ENCODE measurements at regions not wholly inside any gene's neighbourhood (a gene's known extent, or its start where the extent isn't known, plus 50 kb on each side); places are given as distances from the start of the nearest gene placed in this dataset.

DNA sequence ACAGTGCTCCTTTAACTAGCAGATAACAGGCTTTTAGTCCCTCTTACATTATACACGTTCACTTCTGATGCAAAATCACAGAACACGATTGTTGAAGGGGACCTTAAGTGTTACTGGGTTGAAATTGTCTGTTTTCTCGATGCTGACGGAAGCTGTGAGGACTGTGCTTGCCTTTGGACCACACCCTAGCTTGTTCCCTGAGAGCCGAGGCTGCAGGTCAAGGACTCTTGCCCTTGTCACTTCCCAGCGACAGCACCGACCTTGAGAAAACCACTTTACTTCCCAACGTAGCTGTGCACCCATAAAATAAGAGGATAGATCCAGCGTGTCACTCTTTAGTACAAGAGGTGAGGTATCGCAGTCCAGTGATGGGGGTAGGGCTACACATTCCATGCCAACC, 701.0 kb downstream of the DCDC2C start:
- no peak for DNase-seq

DNA sequence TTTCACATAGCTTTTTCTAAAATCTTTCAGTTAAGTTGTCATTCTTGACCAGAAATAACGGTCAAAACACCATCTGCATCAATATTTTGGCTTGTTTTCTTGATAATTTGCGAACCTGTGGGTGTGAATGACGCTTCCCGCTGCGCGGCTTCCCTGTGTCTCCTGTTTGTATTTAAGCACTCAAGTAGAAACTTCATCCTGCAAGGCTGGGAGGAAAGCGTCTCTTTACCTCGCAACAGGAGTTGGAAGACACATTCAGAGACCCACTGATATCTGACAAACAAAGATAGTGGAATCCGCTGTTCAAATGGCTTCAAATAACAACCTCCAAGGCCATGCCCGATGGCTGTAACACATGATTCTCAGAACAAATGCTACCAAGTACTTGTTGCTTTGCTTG, 704.9 kb downstream of the DCDC2C start:
- no peak for DNase-seq

DNA sequence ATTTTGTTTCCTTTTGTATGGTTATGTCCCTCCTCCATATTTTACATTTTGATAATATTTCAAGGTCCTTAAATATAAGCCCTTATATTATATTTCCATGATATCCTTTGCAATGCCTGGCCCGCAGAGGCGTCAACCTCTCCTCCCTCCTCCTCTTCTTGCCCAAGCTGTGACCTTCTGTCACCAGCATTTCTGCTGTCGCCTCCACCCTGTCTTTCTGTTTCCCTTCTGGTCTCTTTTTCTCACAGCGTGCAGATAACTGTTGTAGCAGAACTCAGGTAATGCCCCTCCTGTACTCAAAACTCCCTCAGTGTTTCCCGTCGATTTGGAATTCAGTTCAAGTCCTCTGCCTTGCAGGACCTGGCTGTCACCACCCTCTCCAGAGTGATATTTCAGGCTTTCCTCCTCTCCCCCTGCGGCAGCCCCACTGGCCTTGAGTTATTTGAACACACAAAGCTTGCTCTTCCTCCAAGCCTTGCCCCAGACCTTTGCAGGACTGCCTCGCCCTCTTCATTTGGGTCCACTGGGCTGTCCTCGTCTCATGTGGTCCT, 709.3 kb downstream of the DCDC2C start:
- no peak for DNase-seq

DNA sequence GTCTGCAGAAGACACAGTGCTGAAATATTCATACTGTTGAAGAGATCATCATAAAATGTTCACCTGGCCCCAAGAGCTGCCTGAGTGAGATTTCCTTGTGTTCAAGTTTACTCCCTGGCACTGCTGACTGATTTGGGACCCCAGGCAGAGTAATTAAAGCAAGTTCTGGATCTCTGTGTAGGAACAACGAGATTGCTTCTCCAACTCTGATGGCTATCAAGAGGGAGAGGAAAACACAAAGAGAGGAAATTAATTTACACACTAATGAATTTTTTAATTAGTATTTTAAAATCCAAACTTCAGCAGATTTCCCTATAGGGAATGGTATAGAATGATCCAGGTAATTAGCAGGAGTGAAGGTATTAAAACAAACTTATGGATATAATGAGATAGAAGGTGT, 711.8 kb downstream of the DCDC2C start:
- no peak for DNase-seq

DNA sequence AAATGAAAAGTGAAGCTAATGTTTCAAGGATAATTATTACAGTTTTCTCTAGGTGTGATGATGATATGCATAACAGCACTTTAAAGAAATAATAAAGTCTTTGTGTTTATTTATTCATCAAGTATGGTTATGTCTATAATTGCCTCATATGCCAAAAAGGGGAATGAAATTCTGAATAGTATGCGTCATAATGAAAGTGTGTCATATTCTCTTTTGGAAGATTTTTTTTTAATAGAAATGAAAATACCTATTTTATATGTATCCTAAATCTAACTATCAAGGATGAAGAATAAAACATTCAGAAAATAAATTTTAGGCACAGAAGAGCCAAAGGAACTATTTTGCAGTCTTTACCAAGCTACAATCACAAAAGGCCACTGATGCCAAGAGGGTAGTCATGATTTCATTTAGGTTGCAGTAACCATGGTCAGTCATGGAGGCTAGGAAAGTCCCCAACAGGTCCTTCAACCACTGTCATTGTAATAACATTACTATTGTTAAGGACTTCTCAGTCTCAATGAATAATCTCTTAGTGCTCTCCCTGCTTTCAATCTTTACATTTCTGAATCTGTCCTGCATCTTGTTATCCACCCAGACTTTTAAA, 712.5 kb downstream of the DCDC2C start:
- DNase-seq: no peak

DNA sequence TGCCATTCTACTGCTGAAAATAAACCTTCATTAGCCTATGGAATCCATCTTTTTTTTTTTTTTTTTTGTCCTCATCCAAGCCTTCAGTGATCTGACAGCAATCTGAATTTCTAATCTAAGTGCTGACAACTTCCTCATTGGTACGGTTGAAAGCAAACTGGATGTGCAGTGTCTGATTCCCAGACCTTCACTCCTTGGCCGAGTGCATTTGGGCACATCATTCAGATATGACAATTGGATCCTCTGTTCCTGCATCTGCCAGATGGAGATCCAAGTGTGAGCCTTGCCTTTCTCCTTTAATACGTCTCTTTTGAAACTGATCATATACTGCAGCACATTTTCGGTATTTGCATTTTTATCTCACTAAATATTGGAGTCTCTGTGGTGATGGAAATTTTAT, 713.1 kb downstream of the DCDC2C start:
- DNase-seq: no peak

DNA sequence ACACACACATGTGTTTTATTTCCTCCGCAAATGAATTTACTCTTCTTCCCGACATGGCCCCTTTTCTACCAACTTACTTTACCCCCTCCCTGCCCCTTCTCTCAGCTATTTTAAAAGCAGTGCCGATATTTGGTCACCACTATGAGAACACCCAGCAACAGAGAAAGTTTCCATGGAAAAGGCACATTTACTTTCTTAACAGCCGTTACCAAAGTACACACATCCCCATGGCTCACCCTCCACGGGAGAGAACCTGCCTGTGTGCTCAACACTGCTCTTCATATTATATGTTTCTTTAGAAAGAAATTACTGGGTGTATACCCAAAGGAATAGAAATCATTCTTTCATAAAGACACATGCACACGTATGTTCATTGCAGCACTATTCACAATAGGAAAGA, 714.4 kb downstream of the DCDC2C start:
- no peak for DNase-seq

DNA sequence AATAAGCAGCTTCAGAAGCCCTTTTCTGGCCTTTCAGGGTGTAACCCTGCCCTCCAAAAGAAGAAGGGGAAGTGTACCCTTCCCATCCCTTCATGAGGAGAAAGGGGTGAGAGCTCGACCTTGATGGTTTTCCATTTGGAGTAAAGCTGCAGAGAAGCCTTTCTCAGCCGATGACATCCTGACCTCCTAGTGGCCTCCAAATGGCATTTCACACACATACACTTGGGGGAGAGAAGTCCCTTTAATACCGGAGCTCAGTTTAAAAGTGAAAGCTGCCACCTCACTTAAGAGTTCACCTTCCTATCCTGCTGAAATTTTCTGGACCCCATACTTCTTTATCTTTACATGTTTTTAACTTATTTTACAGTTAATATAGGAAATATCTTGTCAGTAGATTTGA, 716.7 kb downstream of the DCDC2C start:
- no peak for DNase-seq

DNA sequence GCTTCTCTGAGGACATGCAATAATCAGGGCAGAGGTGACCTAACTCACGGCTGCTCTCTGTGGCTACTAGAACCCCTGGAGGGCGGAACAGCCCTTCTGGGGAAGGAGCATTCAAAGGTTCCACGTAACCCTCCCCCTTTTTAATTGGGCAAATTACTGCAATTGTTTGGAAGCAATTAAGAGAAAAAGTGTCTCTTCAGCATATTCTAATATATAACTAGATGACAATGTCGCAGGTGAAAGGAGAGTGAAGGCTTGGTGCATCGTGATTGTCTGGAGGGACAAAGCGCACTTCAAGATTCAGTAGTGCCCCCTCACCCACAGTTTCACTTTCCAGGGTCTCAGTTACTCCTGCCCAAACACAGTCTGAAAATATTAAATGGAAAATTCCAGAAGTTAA, 720.8 kb downstream of the DCDC2C start:
- DNase-seq: no peak

DNA sequence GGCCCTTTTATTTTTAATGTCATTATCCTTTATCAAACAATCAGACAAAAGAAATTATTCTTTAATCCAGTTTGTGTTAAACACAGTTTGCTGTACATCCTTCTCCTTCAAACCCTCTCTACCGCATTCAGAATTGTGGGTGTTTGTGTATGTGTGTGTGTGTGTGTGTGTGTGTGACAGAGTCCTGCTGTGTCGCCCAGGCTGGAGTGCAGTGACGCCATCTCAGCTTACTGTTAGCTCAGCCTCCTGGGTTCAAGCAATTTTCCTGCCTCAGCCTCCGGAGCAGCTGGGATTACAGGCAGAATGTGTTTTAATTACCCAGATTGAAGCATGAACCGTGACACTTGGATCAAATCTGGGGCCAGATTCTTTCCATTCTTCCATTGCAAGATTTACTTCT, 723.7 kb downstream of the DCDC2C start:
- no peak for DNase-seq

DNA sequence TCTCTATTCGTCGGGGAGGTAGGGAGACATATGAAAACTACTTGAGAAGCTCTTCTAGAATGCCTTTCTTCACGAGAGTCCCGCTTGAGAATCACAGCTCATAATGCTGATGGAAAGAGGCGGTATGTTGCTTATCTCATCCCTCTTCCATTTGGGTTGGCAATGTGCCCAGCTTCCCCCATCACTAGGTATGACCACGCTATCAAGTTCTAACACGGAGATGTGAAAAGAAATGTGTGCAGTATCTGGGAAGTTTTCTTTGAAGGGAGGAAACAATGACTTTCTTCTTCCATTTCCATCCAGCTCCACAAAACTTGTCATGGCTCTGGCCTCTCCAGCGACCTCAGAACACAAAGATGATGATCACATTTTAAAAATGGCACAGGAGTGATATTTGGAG, 742.4 kb downstream of the DCDC2C start:
- DNase-seq: no peak

DNA sequence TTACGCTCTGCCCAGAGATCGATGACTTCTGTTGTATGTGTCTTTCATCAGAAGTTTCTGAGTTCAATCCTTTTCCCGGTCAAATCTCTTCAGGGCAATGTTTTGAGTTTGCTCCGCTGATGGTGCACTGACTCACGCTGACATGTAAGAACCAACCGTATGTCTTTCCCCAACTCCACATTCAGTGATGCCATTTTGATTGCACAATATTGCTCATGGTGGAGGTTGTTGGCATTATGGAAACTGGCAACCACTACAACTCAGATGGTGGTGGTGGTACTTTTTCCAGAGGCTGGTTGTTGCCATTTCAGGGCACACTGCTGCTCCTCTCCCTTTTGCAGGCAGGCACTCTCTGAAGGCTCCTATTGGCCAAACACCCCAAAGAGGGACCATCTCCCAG, 751.5 kb downstream of the DCDC2C start:
- no peak for DNase-seq

DNA sequence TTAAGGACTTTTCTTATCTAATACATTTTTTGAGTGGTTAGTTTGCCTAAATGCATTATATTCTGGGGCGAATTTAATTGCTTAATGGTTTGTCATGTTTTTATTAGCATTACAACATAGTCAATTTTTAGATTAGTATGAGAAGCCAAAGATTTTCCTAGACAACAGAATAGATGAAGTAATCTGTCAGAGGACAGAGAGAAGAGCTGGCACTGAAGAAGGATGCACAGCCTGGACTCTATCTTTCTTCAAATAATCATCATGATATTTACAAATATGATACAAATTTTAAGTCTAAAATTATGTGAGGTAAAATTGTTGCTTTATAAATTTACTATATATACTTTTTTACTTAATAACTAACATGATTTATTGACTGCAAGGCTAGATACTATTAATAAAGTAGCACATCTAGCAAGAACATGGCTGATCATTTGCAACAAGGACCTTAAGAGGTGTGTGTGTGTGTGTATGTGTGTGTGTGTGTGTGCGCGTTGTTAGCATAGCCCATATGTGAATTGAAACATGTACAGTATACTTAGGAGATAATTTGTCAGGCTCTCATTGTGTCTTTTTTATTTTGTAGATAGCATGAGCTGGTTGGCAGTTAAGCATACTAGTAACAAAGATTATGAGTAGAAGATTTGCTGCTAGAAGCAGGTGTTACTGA, 752.2 kb downstream of the DCDC2C start:
- DNase-seq: no peak

DNA sequence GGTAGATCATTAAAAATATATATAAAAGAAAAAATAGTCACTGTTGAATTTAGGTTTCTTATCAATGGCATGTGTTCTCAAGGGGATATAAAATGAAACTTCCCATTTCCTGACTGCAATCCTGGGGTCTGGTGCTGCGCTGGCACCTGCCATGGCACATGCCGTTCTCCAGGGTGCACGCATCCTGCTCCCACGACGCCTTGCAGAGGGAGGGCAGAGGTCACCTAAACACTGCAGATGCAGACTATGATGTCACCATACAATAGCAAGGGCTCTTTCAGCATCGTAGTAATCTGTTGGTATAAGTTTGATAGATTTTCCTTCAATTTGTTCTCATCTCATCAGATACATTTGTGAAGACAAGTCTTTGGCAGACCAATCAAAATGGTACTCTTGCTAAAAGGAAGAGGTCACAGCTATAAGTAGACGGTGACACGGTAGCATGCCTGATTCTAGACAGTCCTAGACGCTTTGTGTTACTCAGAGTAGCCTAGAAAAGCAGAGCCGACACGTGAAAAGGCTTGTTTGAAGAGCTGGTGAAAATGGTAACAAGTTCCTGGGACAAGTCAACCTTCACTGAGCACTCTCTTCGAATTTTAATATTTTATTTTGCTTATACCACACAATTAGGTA, 761.4 kb downstream of the DCDC2C start:
- DNase-seq: no peak

DNA sequence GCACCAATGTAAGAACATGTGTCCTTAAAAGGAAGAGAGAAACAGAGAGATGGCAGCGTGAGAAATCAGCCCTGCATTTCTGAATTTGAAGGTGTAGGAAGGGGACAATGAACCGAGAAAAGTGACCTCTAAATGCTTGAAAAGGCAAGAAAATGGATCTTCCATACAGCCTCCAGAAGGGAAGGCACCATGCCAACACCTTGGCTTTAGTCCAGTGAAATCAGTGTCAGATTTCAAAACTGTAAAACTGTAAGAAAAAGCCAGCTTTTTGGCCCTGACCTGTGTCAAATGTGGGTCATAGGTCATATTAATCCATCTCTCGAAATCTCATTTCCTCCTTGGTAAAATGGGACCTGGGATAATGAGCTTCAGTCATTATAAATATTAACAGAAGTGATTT, 762.3 kb downstream of the DCDC2C start:
- DNase-seq: no peak

DNA sequence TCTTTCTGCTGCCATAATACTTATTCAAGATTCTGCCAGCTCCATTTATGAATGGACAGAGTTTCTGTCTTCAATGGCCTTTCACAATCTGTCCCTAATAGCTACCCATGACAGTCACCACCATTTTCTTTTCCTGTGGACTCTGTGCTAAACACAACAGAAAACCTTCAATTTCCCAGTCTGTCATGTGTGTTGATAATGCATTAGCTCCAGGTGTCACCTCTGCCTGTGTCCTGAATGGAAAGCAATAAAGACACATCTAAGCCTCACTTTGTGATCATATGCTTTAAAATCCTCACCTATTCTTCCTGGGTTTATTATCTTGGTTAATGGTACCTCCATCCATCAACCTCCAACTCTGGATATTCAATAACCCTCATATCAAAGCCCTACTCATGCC, 772.2 kb downstream of the DCDC2C start:
- DNase-seq: no peak

DNA sequence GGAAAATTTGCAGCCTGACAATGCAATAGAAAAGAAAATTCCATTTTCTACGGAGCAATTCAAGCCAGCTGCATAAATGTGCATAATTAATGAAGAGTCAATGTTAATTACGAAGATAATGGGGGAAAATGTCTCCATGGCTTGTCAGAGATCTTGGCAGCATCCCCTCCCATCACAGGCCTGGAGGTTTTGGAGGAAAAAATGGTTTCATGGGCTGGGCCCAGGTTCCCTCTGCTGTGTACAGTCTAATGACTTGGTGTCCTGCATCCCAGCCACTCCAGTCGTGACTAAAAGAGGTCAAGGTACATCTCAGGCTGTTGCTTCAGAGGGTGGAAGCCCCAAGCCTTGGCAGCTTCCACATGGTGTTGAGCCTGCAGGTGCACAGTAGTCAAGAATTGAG, 779.7 kb downstream of the DCDC2C start:
- no peak for DNase-seq

DNA sequence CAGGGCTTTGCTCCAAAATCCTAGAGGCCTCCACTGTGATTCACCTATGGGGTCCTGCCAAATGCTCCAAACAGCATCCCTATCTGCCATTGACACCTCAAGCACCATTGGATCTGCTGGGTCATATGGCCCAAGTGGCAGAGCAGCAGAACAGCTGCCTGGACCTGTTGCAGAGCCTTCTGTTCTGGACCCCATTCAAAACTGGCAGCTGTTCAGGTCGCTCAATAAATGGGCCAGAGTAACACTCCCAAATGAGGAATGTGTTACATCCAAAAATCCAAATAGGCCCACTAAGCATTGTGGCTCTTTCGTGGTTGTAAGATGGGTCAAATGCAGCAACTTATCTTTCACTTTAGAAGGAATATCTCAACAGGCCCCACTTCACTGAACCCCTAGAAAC, 783.6 kb downstream of the DCDC2C start:
- no peak for DNase-seq

DNA sequence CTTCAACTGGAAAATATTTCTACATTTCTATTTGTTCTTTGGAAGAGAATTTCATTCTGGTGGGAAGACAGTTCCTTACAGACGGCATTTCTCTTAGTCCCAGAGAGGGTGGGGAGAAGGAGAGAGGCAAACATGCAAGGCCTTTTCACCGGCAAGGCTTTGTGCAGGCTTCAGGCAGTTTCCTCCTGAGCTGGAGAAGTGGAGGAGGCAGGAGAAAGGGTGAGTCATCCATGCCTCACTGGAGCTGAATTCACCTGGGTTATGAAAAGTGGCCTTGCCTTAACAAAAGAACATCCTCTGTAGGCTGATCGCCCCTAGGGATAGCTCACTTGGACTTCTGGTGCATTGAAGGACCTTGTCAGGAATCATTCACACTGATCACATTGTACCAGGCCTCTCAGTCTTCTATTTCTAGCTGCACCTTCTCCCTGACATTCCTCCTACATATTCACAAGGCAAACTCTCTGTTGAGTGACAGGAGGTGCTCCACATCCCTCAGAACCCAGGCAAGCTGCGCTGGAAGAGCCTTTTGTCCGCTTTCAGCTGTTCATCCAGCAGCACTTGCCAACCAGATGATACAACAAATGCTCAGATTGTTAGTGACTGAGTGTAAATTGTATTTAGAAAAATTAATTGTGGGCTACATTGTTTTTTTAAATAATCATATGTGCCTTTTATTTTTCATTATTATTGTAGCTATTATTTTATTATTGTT, 796.1 kb downstream of the DCDC2C start:
- no peak for DNase-seq

DNA sequence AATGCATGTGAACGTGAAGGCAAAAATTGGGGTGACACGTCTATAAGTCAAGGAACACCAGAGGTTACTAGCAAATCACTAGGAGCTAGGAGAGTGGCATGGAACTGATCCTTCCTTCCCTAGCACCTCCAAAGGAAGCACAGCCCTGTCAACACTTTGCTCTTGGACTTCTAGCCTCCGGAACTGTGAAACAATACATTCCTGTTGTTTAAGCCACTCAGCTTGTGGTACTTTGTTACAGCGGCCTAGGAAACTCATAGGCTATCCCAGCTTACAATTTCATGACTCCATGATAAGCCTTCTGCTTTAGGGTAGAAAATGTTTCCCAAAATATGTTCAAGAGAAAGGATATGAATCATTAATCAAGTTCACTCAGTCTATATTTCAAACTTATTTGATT, 798.1 kb downstream of the DCDC2C start:
- no peak for DNase-seq

DNA sequence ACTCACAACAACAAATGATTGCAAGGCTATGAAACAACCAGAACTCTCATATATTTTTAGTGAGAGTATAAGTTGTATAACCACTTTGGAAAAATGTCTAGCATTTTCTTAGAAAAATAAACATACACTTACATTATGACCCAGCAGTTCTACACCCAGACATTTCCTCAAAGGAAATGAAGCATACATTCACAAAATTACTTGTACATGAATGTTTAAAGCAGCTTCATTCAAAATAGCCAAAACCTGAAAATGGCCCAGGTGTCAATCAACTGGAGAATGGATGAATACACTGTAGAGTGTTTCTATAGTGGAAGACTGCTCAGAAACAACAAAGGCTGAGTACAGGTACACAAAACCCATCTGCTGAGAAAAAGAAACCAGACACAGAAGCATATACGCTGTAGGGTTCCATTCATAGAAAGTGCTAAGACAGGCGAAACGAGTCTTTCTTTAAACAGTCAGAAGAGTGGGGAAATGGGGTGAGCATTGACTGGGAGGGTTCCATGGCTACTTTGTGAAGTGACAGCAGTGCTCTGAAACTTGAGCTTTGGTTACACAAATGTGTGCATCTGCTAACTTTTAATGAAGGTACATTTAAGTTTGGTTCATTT, 799.0 kb downstream of the DCDC2C start:
- no peak for DNase-seq

DNA sequence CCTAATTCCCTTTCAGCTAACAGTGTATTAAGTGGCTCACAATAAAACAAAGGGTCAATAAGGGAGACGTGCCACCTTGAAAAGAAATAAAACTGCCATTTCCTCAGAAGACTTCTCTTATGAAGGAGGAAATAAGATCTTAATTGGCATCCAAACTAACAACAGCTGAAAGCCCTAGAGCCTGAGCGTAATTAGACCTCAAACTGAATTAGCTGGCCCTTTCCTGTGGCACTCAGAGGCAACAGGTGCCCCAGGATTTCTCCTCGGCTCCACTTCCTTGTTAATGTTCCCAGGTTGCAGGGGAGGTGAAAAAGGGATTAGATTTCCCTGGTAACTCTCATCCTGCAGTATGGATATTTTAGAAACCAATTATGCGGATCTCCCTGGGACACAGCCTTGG, 804.3 kb downstream of the DCDC2C start:
- DNase-seq: no peak
